ENCODE measurements at regions not wholly inside any gene's neighbourhood (a gene's known extent, or its start where the extent isn't known, plus 50 kb on each side); places are given as distances from the start of the nearest gene placed in this dataset.
A peak's percentile ranks its signal among the peaks of the same experiment; 100 is the strongest.

- no peak for TF ChIP-seq CTCF (IDR thresholded peaks at IDR 0.05)
- POLR2A ChIA-PET = no interaction called here
- H3K27me3 Mint-ChIP-seq = peaks cover 7% of the 10 kb centered on the region
- DNase-seq = peak; percentile 26
- ATAC-seq (ENCODE audit: low read depth) = no peak
- intact Hi-C loops (cut with micrococcal nuclease) = loop anchor here (10.0 kb wide), 2 partner anchors 312 to 362 kb away; partner anchors contain the start of gene SDK2
- no peak overlapping the region for H3K4me3 Mint-ChIP-seq
- no peak overlapping the region for H3K27ac Mint-ChIP-seq
- no peaks in the 10 kb centered on the region for H3K9me3 Mint-ChIP-seq
- H3K36me3 Mint-ChIP-seq (ENCODE audit: low read depth) = no peaks in the 10 kb centered on the region
- H3K4me1 Mint-ChIP-seq = peaks cover 4% of the 10 kb centered on the region
- CTCF ChIA-PET = interaction anchor here (1.0 to 2.4 kb wide), 2 partner anchors 528 to 530 kb away, joined by 3 to 7 read pairs; no protein-coding TSS in a partner anchor
Measured at GRCh38 chr17:73956595-73957465, 246.6 kb upstream of the RPL38 start.

DNA sequence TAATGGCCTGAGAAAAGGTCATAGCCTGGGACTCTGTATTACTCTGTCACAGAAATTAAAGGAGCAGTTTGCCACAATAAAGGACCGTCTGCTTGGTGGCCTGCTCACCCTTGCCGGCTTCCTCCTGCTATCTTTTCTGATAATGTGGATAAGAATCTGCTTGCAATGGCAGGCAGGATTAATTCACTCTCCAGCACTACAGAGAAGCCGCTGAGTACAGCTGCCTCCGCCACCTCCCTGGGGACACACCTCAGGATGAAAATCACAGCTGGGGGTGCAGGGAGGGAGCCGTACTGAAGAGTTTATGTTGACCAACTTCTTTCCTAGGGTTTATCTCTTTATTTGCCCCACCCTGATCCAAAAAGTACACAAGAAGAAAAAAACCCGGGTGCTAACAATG is 245.9 kb upstream of the RPL38 start:
- Mint-ChIP-seq H3K4me3 (no peak overlapping the region), H3K36me3 (ENCODE audit: low read depth) (no peaks in the 10 kb centered on the region), H3K4me1 (no peaks in the 10 kb centered on the region), H3K9me3 (no peaks in the 10 kb centered on the region), H3K27me3 (peaks cover 3% of the 10 kb centered on the region), H3K27ac (no peak overlapping the region)
- DNase-seq (no peak), ATAC-seq (ENCODE audit: low read depth) (no peak)
- POLR2A ChIA-PET = no interaction called here
- no peak for TF ChIP-seq CTCF (IDR thresholded peaks at IDR 0.05)
- intact Hi-C loops (cut with micrococcal nuclease) = loop anchor here (10.0 kb wide), 2 partner anchors 313 to 363 kb away; partner anchors contain the start of gene SDK2
- CTCF ChIA-PET = interaction anchor here (1.0 to 2.4 kb wide), 2 partner anchors 528 to 531 kb away, joined by 3 to 7 read pairs; no protein-coding TSS in a partner anchor

DNA sequence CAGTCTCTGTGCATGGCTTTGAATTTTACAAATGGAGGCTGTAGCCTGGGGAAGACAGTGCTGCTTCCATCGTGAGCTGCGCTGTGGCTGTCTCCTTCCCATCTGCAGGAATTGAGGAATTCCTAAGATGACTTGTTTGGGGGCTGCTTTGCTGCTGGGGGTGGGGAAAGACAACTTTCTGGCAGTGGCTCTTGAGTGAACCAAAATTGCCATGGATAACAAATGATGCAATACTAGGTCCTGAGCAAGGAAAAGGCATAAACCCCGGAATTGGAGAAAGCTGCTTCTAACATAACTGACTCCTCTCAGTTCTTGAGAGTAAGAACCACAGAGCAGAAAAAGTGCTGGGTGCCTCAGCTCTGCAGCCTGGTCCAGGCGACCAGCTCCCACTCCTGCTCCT is 245.0 kb upstream of the RPL38 start:
- ATAC-seq (ENCODE audit: low read depth) = no peak
- Mint-ChIP-seq H3K36me3 (ENCODE audit: low read depth) (no peaks in the 10 kb centered on the region), H3K9me3 (no peaks in the 10 kb centered on the region), H3K27me3 (peaks cover 3% of the 10 kb centered on the region), H3K4me3 (no peak overlapping the region), H3K27ac (no peak overlapping the region), H3K4me1 (no peaks in the 10 kb centered on the region)
- ChIA-PET POLR2A (no interaction called here), CTCF (no interaction called here)
- no peak for TF ChIP-seq CTCF (IDR thresholded peaks at IDR 0.05)
- no peak for DNase-seq
- intact Hi-C loops (cut with micrococcal nuclease) = loop anchor here (10.0 kb wide), 2 partner anchors 314 to 364 kb away; partner anchors contain the start of gene SDK2

GRCh38 chr17:73960469-73960868 is 243.0 kb upstream of the RPL38 start:
- intact Hi-C loops (cut with micrococcal nuclease) = no loop called here
- POLR2A ChIA-PET = no interaction called here
- no peaks in the 10 kb centered on the region for H3K36me3 Mint-ChIP-seq (ENCODE audit: low read depth)
- DNase-seq = no peak
- CTCF ChIA-PET = no interaction called here
- H3K27ac Mint-ChIP-seq = no peak overlapping the region
- ATAC-seq (ENCODE audit: low read depth) = no peak
- TF ChIP-seq CTCF (IDR thresholded peaks at IDR 0.05) = no peak
- no peak overlapping the region for H3K4me3 Mint-ChIP-seq
- H3K27me3 Mint-ChIP-seq = peaks cover 9% of the 10 kb centered on the region
- H3K4me1 Mint-ChIP-seq = no peaks in the 10 kb centered on the region
- H3K9me3 Mint-ChIP-seq = peaks cover 13% of the 10 kb centered on the region

GRCh38 chr17:73962308-73962707 is 241.2 kb upstream of the RPL38 start:
- Mint-ChIP-seq H3K36me3 (ENCODE audit: low read depth) (no peaks in the 10 kb centered on the region), H3K27ac (no peak overlapping the region), H3K4me1 (no peaks in the 10 kb centered on the region), H3K4me3 (no peak overlapping the region), H3K27me3 (peaks cover 9% of the 10 kb centered on the region), H3K9me3 (peaks cover 13% of the 10 kb centered on the region)
- no peak for ATAC-seq (ENCODE audit: low read depth)
- ChIA-PET POLR2A (no interaction called here), CTCF (no interaction called here)
- intact Hi-C loops (cut with micrococcal nuclease) = no loop called here
- no peak for TF ChIP-seq CTCF (IDR thresholded peaks at IDR 0.05)
- DNase-seq = no peak
